ENCODE measurements at regions not wholly inside any gene's neighbourhood (a gene's known extent, or its start where the extent isn't known, plus 50 kb on each side); places are given as distances from the start of the nearest gene placed in this dataset.

GRCh38 chr11:34567733-34568132 lies 53.2 kb upstream of the EHF start:
- Histone ChIP-seq H3K79me2 (replicated peaks; ENCODE audit: insufficient read depth) (no peaks in the 10 kb centered on the region), H3K4me3 (no peak overlapping the region), H3F3A (replicated peaks; ENCODE audit: low read depth) (no peaks in the 10 kb centered on the region), H3K27me3 (ENCODE audit: insufficient read depth) (no peaks in the 10 kb centered on the region), H3K36me3 (ENCODE audit: insufficient read depth) (no peaks in the 10 kb centered on the region), H3K4me1 (ENCODE audit: insufficient read depth) (peaks cover 11% of the 10 kb centered on the region; the same call in 1 of the 2 replicates), H4K20me1 (replicated peaks; ENCODE audit: insufficient read depth) (no peaks in the 10 kb centered on the region), H3K27ac (ENCODE audit: low read depth) (no peak overlapping the region), H3K4me2 (no peak overlapping the region), H2AFZ (no peak overlapping the region), H3K9me2 (ENCODE audit: insufficient read depth) (no peaks in the 10 kb centered on the region)
- no peaks in the 10 kb centered on the region for H3K9me3 Mint-ChIP-seq
- H3K4me3 Mint-ChIP-seq = no peak overlapping the region
- peaks cover 10% of the 10 kb centered on the region for H3K4me1 Mint-ChIP-seq
- DNase-seq (ENCODE audit: low spot score) = no peak
- no peak overlapping the region for H3K27ac Mint-ChIP-seq
- H3K36me3 Mint-ChIP-seq (ENCODE audit: low read depth) = no peaks in the 10 kb centered on the region
- no peak for ATAC-seq
- no peak for TF ChIP-seq EZH2 (IDR thresholded peaks at IDR 0.05; ENCODE audit: low read depth, unreplicated experiment)
- TF ChIP-seq CTCF (conservative IDR thresholded peaks at IDR 0.05; ENCODE audit: low read depth in 2 of 2) = no peak
- TF ChIP-seq REST (IDR thresholded peaks at IDR 0.05; ENCODE audit: unreplicated experiment) = no peak
- TF ChIP-seq CREB1 (CRISPR knock-in tag; IDR thresholded peaks at IDR 0.05; ENCODE audit: low read depth) = no peak
- no peak for TF ChIP-seq NANOG (IDR thresholded peaks at IDR 0.05; ENCODE audit: borderline replicate concordance)
- no peak for TF ChIP-seq EZH2phosphoT487 (IDR thresholded peaks at IDR 0.05; ENCODE audit: unreplicated experiment)
- no peak for TF ChIP-seq ZNF114 (CRISPR knock-in tag; IDR thresholded peaks at IDR 0.05)
- no peak for TF ChIP-seq JUNB (IDR thresholded peaks at IDR 0.05; ENCODE audit: unreplicated experiment)
- TF ChIP-seq ETS1 (IDR thresholded peaks at IDR 0.05) = no peak
- TF ChIP-seq ZNF331 (CRISPR knock-in tag; IDR thresholded peaks at IDR 0.05; ENCODE audit: low read depth) = no peak
- no peak for TF ChIP-seq ZNF462 (CRISPR knock-in tag; IDR thresholded peaks at IDR 0.05)
- TF ChIP-seq POLR2AphosphoS5 (IDR thresholded peaks at IDR 0.05; ENCODE audit: low read depth) = no peak
- H3K27me3 Mint-ChIP-seq (ENCODE audit: insufficient read depth, low read depth, poor library complexity) = peaks cover 4% of the 10 kb centered on the region

Measured in GM23338 (cell line).